ENCODE measurements at regions not wholly inside any gene's neighbourhood (a gene's known extent, or its start where the extent isn't known, plus 50 kb on each side); places are given as distances from the start of the nearest gene placed in this dataset.

- no peak for DNase-seq (ENCODE audit: low read depth)
- H3K27me3 ChIP-seq (ENCODE audit: control insufficient read depth, insufficient read depth, low read length) = no peaks in the 10 kb centered on the region
- no peak overlapping the region for H3K4me3 ChIP-seq (ENCODE audit: low read depth, low read length)
- H3K36me3 ChIP-seq (ENCODE audit: control insufficient read depth, insufficient read depth, low read length) = no peaks in the 10 kb centered on the region
- TF ChIP-seq CTCF (IDR thresholded peaks at IDR 0.05; ENCODE audit: insufficient read depth, low read length, poor library complexity, severe bottlenecking) = no peak
Observed at GRCh38 chr6:105825210-105825609, 260.9 kb upstream of the PRDM1 start.

GRCh38 chr6:105824732-105825131, 261.4 kb upstream of the PRDM1 start:
- no peak for TF ChIP-seq CTCF (IDR thresholded peaks at IDR 0.05; ENCODE audit: insufficient read depth, low read length, poor library complexity, severe bottlenecking)
- no peak for DNase-seq (ENCODE audit: low read depth)
- H3K27me3 ChIP-seq (ENCODE audit: control insufficient read depth, insufficient read depth, low read length) = no peaks in the 10 kb centered on the region
- no peak overlapping the region for H3K4me3 ChIP-seq (ENCODE audit: low read depth, low read length)
- no peaks in the 10 kb centered on the region for H3K36me3 ChIP-seq (ENCODE audit: control insufficient read depth, insufficient read depth, low read length)

- no peak for TF ChIP-seq CTCF (IDR thresholded peaks at IDR 0.05; ENCODE audit: insufficient read depth, low read length, poor library complexity, severe bottlenecking)
- no peaks in the 10 kb centered on the region for H3K36me3 ChIP-seq (ENCODE audit: control insufficient read depth, insufficient read depth, low read length)
- no peak overlapping the region for H3K4me3 ChIP-seq (ENCODE audit: low read depth, low read length)
- DNase-seq (ENCODE audit: low read depth) = no peak
- no peaks in the 10 kb centered on the region for H3K27me3 ChIP-seq (ENCODE audit: control insufficient read depth, insufficient read depth, low read length)
Observed at GRCh38 chr6:105821777-105822176, 264.4 kb upstream of the PRDM1 start.

- no peaks in the 10 kb centered on the region for H3K36me3 ChIP-seq (ENCODE audit: control insufficient read depth, insufficient read depth, low read length)
- no peak for TF ChIP-seq CTCF (IDR thresholded peaks at IDR 0.05; ENCODE audit: insufficient read depth, low read length, poor library complexity, severe bottlenecking)
- no peaks in the 10 kb centered on the region for H3K27me3 ChIP-seq (ENCODE audit: control insufficient read depth, insufficient read depth, low read length)
- no peak for DNase-seq (ENCODE audit: low read depth)
- no peak overlapping the region for H3K4me3 ChIP-seq (ENCODE audit: low read depth, low read length)
Observed at GRCh38 chr6:105821027-105821426, 265.1 kb upstream of the PRDM1 start.

- Histone ChIP-seq H3K4me3 (ENCODE audit: low read depth, low read length) (no peak overlapping the region), H3K36me3 (ENCODE audit: control insufficient read depth, insufficient read depth, low read length) (no peaks in the 10 kb centered on the region), H3K27me3 (ENCODE audit: control insufficient read depth, insufficient read depth, low read length) (no peaks in the 10 kb centered on the region)
- no peak for TF ChIP-seq CTCF (IDR thresholded peaks at IDR 0.05; ENCODE audit: insufficient read depth, low read length, poor library complexity, severe bottlenecking)
- DNase-seq (ENCODE audit: low read depth) = no peak
Observed at GRCh38 chr6:105819745-105820144, 266.4 kb upstream of the PRDM1 start.

- Histone ChIP-seq H3K36me3 (ENCODE audit: control insufficient read depth, insufficient read depth, low read length) (no peaks in the 10 kb centered on the region), H3K4me3 (ENCODE audit: low read depth, low read length) (no peak overlapping the region), H3K27me3 (ENCODE audit: control insufficient read depth, insufficient read depth, low read length) (no peaks in the 10 kb centered on the region)
- no peak for TF ChIP-seq CTCF (IDR thresholded peaks at IDR 0.05; ENCODE audit: insufficient read depth, low read length, poor library complexity, severe bottlenecking)
- DNase-seq (ENCODE audit: low read depth) = no peak
Observed at GRCh38 chr6:105818505-105818904, 267.6 kb upstream of the PRDM1 start.
